GM13976 (cell line): ENCODE measurements at regions not wholly inside any gene's neighbourhood (a gene's known extent, or its start where the extent isn't known, plus 50 kb on each side); places are given as distances from the start of the nearest gene placed in this dataset.

ENCODE experiments used
- DNase-seq: peaks from one replicate; pipeline ENCODE4 v3.0.0; 2012; ENCODE audit warnings: low spot score
- in situ Hi-C: fragments of 300-500 bp; cut with MboI; formaldehyde crosslinking; loops from one replicate; pipeline ENCODE4 v1.12.0; 2022; ENCODE audit warnings: low sequenced_read_pairs, mixed read lengths, inconsistent platforms; ENCODE audit not compliant: unreplicated experiment
- TF ChIP-seq, protein P1 (sequence below): IDR thresholded peaks from 2 replicates; pipeline ENCODE4 v1.5.1; 2012; ENCODE audit warnings: borderline replicate concordance, mild to moderate bottlenecking; ENCODE audit not compliant: insufficient read depth; ENCODE audit errors: extremely low read depth, missing control alignments, control extremely low read depth

DNA sequence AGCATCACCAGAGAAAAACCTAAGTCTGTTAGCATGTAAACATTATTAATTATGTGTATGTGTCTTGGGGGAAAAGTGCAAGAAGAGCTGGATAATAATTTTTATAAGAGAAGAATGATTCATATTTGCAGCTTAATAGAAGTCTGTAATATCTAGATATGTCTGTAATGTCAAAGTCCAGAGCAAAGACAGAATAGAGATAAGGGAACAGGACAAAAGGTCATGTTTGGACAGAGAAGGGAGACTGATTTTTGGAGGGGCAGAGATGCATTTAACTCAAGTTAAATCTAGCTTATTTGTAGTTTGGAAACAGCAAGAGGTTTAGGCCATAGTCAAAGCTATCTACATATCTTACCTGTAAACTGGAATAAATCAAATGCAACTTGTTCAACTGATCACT is 61.2 kb downstream of the MAGED1 start:
- in situ Hi-C loops = no loop called here
- DNase-seq = no peak
- TF ChIP-seq, protein P1, sequence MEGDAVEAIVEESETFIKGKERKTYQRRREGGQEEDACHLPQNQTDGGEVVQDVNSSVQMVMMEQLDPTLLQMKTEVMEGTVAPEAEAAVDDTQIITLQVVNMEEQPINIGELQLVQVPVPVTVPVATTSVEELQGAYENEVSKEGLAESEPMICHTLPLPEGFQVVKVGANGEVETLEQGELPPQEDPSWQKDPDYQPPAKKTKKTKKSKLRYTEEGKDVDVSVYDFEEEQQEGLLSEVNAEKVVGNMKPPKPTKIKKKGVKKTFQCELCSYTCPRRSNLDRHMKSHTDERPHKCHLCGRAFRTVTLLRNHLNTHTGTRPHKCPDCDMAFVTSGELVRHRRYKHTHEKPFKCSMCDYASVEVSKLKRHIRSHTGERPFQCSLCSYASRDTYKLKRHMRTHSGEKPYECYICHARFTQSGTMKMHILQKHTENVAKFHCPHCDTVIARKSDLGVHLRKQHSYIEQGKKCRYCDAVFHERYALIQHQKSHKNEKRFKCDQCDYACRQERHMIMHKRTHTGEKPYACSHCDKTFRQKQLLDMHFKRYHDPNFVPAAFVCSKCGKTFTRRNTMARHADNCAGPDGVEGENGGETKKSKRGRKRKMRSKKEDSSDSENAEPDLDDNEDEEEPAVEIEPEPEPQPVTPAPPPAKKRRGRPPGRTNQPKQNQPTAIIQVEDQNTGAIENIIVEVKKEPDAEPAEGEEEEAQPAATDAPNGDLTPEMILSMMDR = no peak

GRCh38 chrX:51955200-51955599 is 61.8 kb downstream of the MAGED1 start:
- DNase-seq = peak; percentile 11
- in situ Hi-C loops = no loop called here
- TF ChIP-seq, protein P1 = no peak

DNA sequence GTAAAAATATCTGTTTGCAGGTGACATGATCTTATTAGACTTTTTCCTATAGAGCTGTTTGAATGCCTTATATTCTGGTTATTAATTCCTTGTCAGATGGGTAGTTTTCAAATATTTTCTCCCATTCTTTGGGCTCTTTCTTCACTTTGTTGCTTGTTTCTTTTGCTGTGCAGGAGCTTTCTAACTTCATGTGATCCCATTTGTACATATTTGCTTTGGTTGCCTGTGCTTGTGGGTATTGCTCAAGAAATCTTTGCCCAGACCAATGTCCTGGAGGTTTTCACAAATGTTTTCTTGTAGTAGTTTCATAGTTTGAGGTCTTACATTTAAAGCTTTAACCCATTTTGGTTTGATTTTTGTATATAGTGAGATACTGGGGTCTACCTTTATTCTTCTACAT is 63.0 kb downstream of the MAGED1 start:
- TF ChIP-seq, protein P1 = no peak
- in situ Hi-C loops = no loop called here
- DNase-seq = no peak

GRCh38 chrX:51975360-51975759 is 81.9 kb downstream of the MAGED1 start:
- in situ Hi-C loops = no loop called here
- no peak for DNase-seq
- TF ChIP-seq, protein P1 = no peak

DNA sequence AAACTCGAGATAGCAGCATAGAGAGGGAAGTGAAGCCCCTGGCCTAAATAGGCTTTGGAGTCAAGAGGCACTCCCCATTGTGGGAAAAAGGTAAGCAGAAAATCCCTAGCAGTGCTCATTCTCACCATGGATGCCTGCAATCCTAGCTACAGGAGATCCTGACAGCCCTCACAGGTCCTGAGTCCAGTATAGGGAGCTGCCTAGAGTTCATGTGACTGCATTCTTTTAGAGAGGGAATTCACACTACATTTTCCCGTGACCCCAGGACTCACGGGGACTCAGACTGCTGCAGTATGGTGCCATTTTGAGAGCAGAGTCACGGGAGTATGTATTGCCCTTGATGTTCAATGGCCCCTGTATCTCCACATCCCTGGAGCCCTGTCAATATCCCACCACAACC is 82.4 kb downstream of the MAGED1 start:
- in situ Hi-C loops = no loop called here
- no peak for DNase-seq
- TF ChIP-seq, protein P1 = no peak

DNA sequence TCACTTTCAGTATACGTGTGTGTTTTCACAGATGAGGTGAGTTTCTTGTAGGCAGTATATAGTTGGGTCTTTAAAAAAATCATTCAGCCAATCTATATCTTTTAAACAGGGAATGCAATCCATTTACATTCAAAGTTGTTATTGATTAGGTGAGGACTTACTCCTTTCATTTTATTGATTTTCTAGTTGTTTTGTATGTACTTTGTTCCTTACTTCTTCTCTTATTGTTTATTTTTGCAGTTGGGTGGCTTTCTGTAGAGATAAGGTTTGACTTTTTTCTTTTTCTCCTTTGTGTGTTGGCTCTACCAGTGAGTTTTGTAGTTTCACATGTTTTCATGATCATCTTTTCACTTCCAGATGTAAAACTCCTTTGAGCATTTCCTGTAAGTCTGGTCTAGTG is 83.1 kb downstream of the MAGED1 start:
- TF ChIP-seq, protein P1 = no peak
- DNase-seq = no peak
- in situ Hi-C loops = no loop called here
